PFSK-1 (cell line): ENCODE measurements at regions not wholly inside any gene's neighbourhood (a gene's known extent, or its start where the extent isn't known, plus 50 kb on each side); places are given as distances from the start of the nearest gene placed in this dataset.

Source experiments
- FOXP2 ChIP-seq: optimal IDR thresholded peaks from 2 replicates; pipeline ENCODE3; 2011; ENCODE audit warnings: borderline replicate concordance, control low read depth, inconsistent platforms; ENCODE audit not compliant: insufficient read depth; ENCODE audit errors: extremely low read length, extremely low read depth
- POLR2AphosphoS5 ChIP-seq: IDR thresholded peaks from 2 replicates; pipeline ENCODE4 v1.6.1; 2012; ENCODE audit warnings: low read depth, mild to moderate bottlenecking, control low read depth, low read length, moderate library complexity
- SIN3A ChIP-seq: IDR thresholded peaks from 2 replicates; pipeline ENCODE4 v1.6.1; 2012; ENCODE audit warnings: mild to moderate bottlenecking, low read length, moderate library complexity, borderline replicate concordance; ENCODE audit not compliant: insufficient read depth
- TAF1 ChIP-seq: IDR thresholded peaks from 2 replicates; pipeline ENCODE4 v1.6.1; 2012; ENCODE audit warnings: low read length, control low read depth, borderline replicate concordance; ENCODE audit not compliant: insufficient read depth
- TF ChIP-seq, protein P1 (sequence below), 2 experiments: IDR thresholded peaks; 2 replicates each; pipeline versions ENCODE4 v1.6.1 to v1.8.0; 2011 to 2012; ENCODE audit warnings: low read depth in 2 of 2, low read length in 2 of 2, control low read depth in 1 of 2, inconsistent platforms in 1 of 2, mild to moderate bottlenecking in 1 of 2, moderate library complexity in 1 of 2; ENCODE audit not compliant: insufficient read depth in 1 of 2

DNA sequence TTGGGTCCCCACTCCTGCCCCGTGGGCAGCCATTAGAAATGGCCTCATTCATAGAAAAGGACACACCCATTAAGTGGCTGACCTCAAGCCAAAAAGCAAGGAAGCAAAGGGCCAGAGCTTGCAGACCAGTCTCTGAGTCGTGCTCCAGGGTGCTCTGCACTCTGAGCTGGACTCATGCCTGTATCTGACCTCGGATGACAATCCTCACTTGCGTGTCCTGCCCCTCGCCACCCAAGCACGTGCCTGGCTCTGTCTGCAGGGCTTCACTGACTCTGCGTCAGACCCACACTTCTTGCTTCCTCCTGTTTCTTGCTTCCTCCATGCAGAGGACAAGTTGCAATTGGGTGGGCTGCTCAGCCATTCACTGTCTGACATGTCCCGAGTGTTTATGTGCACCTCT, 138.8 kb downstream of the OAT start:
- TF ChIP-seq TAF1 (no peak), POLR2AphosphoS5 (no peak), SIN3A (no peak), FOXP2 (no peak)
- TF ChIP-seq, protein P1, sequence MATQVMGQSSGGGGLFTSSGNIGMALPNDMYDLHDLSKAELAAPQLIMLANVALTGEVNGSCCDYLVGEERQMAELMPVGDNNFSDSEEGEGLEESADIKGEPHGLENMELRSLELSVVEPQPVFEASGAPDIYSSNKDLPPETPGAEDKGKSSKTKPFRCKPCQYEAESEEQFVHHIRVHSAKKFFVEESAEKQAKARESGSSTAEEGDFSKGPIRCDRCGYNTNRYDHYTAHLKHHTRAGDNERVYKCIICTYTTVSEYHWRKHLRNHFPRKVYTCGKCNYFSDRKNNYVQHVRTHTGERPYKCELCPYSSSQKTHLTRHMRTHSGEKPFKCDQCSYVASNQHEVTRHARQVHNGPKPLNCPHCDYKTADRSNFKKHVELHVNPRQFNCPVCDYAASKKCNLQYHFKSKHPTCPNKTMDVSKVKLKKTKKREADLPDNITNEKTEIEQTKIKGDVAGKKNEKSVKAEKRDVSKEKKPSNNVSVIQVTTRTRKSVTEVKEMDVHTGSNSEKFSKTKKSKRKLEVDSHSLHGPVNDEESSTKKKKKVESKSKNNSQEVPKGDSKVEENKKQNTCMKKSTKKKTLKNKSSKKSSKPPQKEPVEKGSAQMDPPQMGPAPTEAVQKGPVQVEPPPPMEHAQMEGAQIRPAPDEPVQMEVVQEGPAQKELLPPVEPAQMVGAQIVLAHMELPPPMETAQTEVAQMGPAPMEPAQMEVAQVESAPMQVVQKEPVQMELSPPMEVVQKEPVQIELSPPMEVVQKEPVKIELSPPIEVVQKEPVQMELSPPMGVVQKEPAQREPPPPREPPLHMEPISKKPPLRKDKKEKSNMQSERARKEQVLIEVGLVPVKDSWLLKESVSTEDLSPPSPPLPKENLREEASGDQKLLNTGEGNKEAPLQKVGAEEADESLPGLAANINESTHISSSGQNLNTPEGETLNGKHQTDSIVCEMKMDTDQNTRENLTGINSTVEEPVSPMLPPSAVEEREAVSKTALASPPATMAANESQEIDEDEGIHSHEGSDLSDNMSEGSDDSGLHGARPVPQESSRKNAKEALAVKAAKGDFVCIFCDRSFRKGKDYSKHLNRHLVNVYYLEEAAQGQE (IDR thresholded peaks at IDR 0.05; ENCODE audit: insufficient read depth in 1 of 2, low read depth in 2 of 2, low read length in 2 of 2): no peak
